ENCODE measurements at regions not wholly inside any gene's neighbourhood (a gene's known extent, or its start where the extent isn't known, plus 50 kb on each side); places are given as distances from the start of the nearest gene placed in this dataset.

- TF ChIP-seq CTCF (IDR thresholded peaks at IDR 0.05): no peak
- TF ChIP-seq POLR2A (IDR thresholded peaks at IDR 0.05): no peak
Observed at GRCh38 chr16:6144463-6144862, 1046.9 kb upstream of the EEF2KMT start.
